Urothelium cell line (cell line): ENCODE measurements at regions not wholly inside any gene's neighbourhood (a gene's known extent, or its start where the extent isn't known, plus 50 kb on each side); places are given as distances from the start of the nearest gene placed in this dataset.

ENCODE experiments used
- DNase-seq: peaks from one replicate; pipeline ENCODE4 v3.0.0; 2011; ENCODE audit warnings: low spot score, mixed read lengths
- FAIRE-seq: peaks from 2 replicates; lab custom pipeline; 2011; peaks lifted over from hg19 to GRCh38; lab: Jason Lieb, UNC

DNA sequence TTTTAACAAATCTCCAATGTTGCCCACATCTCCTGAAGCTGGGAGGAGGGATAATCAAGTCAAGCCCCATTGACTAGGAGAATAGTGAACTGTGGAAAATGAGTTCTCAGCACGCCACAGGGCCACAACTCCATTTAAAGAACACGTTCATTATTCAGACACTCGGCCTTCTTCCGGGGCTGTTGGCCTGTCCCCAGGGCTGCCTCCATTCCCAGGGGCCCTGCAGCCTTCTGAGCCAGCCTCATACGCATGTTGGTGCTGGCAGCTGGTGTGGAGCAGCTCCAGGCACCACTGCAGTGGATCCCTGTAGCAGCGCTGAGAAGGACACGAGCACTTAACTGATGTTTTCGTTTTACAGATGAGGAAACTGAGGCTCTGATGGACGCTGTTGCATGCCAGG is 87.5 kb upstream of the RCN1 start:
- DNase-seq (no peak), FAIRE-seq (no peak)

DNA sequence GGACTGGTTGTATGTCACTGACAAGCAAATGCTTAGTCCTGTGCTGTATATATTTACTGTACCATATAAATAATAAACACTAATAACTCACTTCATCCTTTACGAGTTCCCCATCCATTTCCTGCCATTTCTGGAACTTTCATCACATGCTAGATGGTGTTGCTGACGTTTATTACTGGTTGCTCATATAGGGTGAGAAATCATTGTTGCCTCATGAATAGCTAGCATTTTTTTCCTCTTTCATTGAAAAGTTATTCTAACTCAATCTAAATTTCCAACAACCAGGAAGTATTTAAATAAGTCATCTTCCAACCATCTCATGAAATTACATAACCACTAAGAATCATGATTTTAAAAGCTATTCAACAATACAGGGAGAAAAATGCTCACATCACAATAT is 88.6 kb upstream of the RCN1 start:
- DNase-seq: no peak
- FAIRE-seq: no peak

- DNase-seq (no peak), FAIRE-seq (no peak)
Measured at GRCh38 chr11:31997955-31998354, 92.9 kb upstream of the RCN1 start.

GRCh38 chr11:31996159-31996881 is 94.6 kb upstream of the RCN1 start:
- DNase-seq: no peak
- no peak for FAIRE-seq

- FAIRE-seq (no peak), DNase-seq (no peak)
Measured at GRCh38 chr11:31995525-31996094, 95.3 kb upstream of the RCN1 start.

- FAIRE-seq (no peak), DNase-seq (no peak)
Measured at GRCh38 chr11:31995032-31995431, 95.8 kb upstream of the RCN1 start.

GRCh38 chr11:31987118-31988005 is 103.5 kb upstream of the RCN1 start:
- no peak for FAIRE-seq
- no peak for DNase-seq

GRCh38 chr11:31986201-31986889 is 104.5 kb upstream of the RCN1 start:
- FAIRE-seq (no peak), DNase-seq (no peak)

- no peak for DNase-seq
- no peak for FAIRE-seq
Measured at GRCh38 chr11:31981457-31981856, 109.4 kb upstream of the RCN1 start.

DNA sequence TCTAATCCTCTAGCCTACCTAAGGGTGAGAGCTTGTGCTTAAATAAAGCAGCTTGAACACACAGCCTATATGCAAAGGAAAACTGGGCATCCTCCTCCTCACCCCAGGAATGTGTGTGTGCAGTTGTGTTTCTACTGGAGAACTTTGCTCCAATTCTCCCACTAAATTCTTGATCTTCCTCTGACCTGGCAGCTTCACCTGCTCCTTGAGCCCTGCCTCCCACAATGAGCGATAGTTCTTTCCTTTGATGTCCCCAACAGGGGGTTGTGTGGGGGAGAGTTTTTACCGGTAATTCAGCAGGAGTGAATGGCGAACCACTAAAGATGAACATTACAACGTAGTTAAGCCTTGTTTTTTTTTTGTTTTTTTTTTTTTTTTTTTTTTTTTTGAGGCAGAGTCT is 113.5 kb upstream of the RCN1 start:
- FAIRE-seq (no peak), DNase-seq (no peak)

DNA sequence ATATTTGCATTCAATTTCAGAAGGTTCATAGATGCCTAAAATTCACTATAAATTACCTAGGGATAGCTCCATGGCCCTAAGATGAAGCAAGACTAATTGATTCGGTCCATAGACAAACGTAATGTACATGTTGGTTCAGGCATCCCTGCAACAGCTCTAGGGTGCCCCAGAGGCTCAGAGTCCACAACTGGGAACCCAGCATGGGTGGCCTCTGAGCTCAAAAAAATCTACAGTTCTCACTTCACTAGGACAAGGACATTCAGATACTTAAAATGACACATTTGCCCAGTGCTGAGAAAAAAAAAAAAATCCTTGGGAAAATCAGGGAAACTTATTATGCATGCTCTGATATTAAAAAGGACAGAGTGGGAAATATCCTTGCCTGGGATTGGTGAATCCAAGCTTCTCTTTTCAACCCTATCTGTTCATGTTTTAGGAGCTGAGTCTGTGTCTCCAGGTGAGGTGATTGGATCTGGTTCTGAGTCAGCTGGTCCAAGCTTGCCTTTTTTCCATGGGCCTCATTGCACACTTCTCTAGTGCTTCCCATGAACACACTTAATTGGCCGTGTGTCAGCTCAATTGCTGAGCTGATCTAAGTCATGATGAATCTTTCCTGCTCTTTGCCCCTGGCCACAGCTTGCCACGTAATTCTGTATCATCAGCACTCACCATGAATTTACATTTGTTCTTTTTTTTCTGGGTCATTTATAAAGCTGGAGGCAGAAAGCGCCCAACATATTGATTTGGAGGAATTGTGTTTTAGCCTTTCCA is 116.3 kb upstream of the RCN1 start:
- no peak for DNase-seq
- no peak for FAIRE-seq

DNA sequence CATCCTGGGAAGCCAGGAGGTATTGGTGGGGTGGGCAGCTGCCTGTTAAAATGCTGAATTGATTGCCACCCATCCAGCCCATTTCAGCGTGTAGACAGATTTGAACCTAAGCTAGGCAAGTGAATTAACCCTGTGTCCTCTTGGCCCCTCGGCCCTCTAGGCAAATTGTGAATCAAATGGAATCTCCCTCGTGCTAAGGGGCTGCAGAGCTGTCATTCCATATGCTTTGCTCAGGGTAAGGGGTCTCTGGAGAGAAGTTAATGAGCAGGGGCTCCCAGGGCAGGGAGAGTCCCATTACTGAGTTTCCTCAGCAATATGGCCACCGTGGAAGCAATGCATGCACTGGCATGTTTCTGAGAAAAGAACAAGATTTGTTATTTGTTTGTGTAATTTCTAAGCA is 117.7 kb upstream of the RCN1 start:
- DNase-seq: no peak
- no peak for FAIRE-seq

GRCh38 chr11:31972623-31973022 is 118.3 kb upstream of the RCN1 start:
- DNase-seq (no peak), FAIRE-seq (no peak)

GRCh38 chr11:31969359-31969702 is 121.5 kb upstream of the RCN1 start:
- no peak for DNase-seq
- no peak for FAIRE-seq

DNA sequence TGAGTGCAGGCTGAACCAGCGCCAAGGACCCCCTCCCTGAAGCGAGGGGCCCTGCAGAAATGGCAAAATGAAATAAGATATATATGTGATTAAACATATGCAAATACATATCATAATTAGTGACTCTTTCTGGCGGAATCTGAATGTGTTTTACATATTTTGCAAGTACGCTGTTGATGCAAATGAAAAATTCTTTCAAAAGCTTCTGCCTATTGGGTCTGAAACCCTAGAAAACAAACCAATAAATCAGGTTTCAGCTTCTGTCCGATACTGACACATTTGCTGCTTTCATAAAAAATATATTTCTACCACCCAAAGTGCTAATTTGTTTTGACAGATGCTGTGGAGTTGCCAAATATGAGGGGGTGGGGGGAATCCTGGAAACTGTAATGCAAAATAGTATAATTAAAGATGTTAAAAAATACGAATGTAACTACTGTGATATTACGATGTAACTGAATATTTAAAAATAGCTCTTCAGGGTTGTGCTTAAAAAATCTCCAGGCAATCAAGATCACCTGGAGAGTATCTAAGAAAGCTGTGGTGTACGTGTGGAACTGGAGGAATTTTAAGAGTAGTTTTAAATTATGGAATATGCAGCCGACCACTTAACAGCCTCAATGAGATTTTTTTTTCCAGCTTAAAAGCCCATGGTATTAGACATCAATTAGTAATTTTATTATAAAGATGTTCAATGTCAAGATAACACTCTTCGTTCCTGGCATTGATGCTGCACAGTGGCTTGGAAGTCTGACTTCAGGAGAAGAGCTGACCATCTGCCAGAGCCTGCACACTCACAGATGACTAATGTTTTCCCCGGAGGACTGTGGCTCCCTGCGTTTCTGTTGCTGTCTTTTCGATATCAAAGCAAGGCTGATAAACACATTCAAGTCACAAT is 122.2 kb upstream of the RCN1 start:
- peak; percentile 61 for DNase-seq

GRCh38 chr11:31967404-31968130 is 123.3 kb upstream of the RCN1 start:
- FAIRE-seq: no peak
- DNase-seq: no peak

More for the DNA sequence above, 122.2 kb upstream of the RCN1 start:
- no peak for FAIRE-seq

- no peak for FAIRE-seq
- DNase-seq: no peak
Measured at GRCh38 chr11:31966846-31967245, 124.0 kb upstream of the RCN1 start.

- DNase-seq (no peak), FAIRE-seq (no peak)
Measured at GRCh38 chr11:31964181-31964580, 126.7 kb upstream of the RCN1 start.

DNA sequence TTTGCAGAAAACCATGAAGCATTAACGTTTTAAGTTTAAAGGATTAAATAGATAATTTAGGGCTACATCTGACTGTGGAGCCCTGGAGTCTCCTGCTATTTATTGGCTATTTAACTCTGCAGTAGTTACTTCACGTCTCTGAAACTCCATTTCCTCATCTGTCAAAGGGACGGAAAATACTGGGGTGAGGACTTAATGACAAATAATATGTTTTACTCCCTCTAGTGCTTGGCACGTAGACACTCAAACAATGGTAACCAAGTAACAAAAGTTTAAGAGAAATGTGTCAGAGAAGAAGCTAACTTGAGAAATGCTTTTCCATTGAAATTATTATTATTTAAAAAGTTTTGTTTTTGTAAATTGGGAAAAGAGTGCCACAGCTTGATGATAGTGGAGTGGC is 130.7 kb upstream of the RCN1 start:
- FAIRE-seq (no peak), DNase-seq (no peak)
